Activated naive CD8-positive, alpha-beta T cell treated with anti-CD3 and anti-CD28 coated beads, Interleukin-2, amount 50 U/mL, for 24 hours (primary cell): ENCODE measurements at regions not wholly inside any gene's neighbourhood (a gene's known extent, or its start where the extent isn't known, plus 50 kb on each side); places are given as distances from the start of the nearest gene placed in this dataset.
"Not testable (repeated sequence)": the region's sequence is repeated elsewhere in the genome, so short reads cannot be mapped to it uniquely, and the experiment has no call there.

ENCODE experiments used
- ATAC-seq: fragments of 150-1000 bp; cut with Tn5 transposase; one replicate; pipeline ENCODE4 v1.10.0; 2021
- DNase-seq: peaks from one replicate; pipeline ENCODE4 v3.0.0; 2021
- H3K27ac Mint-ChIP-seq: one replicate; pipeline ENCODE4 v1.8.0; 2021; ENCODE audit warnings: mild to moderate bottlenecking, mixed read lengths
- H3K27me3 Mint-ChIP-seq: one replicate; pipeline ENCODE4 v1.8.0; 2021; ENCODE audit warnings: mixed read lengths
- H3K36me3 Mint-ChIP-seq: one replicate; pipeline ENCODE4 v1.8.0; 2021; ENCODE audit warnings: low read depth, mixed read lengths
- H3K4me1 Mint-ChIP-seq: one replicate; pipeline ENCODE4 v1.8.0; 2021; ENCODE audit warnings: mixed read lengths
- H3K4me3 Mint-ChIP-seq: one replicate; pipeline ENCODE4 v1.8.0; 2021; ENCODE audit warnings: mild to moderate bottlenecking, moderate library complexity, mixed read lengths
- H3K9me3 Mint-ChIP-seq: one replicate; pipeline ENCODE4 v1.8.0; 2021; ENCODE audit warnings: mixed read lengths

- DNase-seq = no peak
- Mint-ChIP-seq H3K4me3 (no peak overlapping the region), H3K27me3 (peaks cover 4% of the 10 kb centered on the region), H3K9me3 (no peaks in the 10 kb centered on the region), H3K4me1 (peaks cover 37% of the 10 kb centered on the region), H3K36me3 (no peaks in the 10 kb centered on the region), H3K27ac (no peak overlapping the region)
- ATAC-seq = no peak
These were observed 367.7 kb downstream of the SFMBT2 start for GRCh38 chr10:7043055-7043653.

DNA sequence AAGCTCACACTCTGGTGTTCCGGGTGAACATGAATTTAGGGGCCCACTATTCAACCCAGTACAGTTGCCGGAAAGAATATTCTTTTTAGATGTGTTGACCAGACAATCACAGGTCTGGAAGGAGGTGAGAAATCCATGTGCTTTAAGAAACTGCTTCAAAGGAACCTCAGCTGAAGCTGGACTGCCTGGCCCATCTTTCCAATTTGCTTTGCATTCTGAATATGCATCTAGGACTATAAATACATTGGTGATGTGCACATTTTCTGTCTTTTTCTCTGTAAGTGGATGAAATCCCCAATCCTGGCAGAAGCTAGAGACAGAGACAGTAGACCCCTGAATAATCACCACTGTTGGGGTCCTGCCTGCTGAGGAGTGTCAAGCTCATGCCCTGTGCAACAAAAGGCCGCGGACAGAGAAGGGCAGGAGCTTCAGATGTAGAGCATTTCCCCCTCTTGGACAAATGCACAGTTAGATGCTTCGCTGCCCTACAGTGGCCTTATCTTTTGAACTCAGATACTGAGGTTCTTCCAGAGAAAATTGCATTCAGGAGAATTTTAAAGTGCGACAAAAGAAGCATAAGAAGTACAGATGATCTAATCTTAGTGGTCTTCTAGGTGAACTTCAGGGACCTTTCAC, 368.3 kb downstream of the SFMBT2 start:
- Mint-ChIP-seq H3K36me3 (no peaks in the 10 kb centered on the region), H3K4me3 (no peak overlapping the region), H3K4me1 (peaks cover 40% of the 10 kb centered on the region), H3K27ac (no peak overlapping the region), H3K9me3 (no peaks in the 10 kb centered on the region), H3K27me3 (peaks cover 4% of the 10 kb centered on the region)
- ATAC-seq (no peak), DNase-seq (no peak)

DNA sequence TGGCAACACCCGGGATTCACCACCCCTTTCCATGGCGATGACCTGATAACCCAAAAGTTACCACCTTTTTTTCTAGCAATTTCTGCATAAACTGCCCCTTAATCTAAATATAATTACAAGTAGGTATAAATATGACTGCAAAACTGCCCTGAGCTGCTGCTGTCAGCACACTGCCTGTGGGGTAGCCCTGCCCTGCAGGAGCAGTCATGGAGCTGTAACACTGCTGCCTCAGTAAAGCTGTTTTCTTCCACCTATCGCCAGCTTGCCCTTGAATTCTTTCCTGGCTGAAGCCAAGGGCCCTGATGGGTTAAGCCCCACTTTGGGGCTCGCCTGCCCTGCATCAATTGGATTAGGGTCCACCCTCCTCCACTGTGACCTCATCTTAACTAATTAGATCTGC, 368.8 kb downstream of the SFMBT2 start:
- Mint-ChIP-seq H3K4me3 (no peak overlapping the region), H3K36me3 (no peaks in the 10 kb centered on the region)

GRCh38 chr10:7040681-7041080, 370.2 kb downstream of the SFMBT2 start:
- DNase-seq (no peak), ATAC-seq (no peak)
- H3K4me1 Mint-ChIP-seq = peaks cover 32% of the 10 kb centered on the region
- H3K36me3 Mint-ChIP-seq = no peaks in the 10 kb centered on the region
- peaks cover 4% of the 10 kb centered on the region for H3K27me3 Mint-ChIP-seq
- no peaks in the 10 kb centered on the region for H3K9me3 Mint-ChIP-seq
- no peak overlapping the region for H3K4me3 Mint-ChIP-seq
- no peak overlapping the region for H3K27ac Mint-ChIP-seq

More for the DNA sequence above, 368.8 kb downstream of the SFMBT2 start:
- Mint-ChIP-seq H3K4me1 (peaks cover 37% of the 10 kb centered on the region), H3K27me3 (peaks cover 4% of the 10 kb centered on the region), H3K27ac (no peak overlapping the region), H3K9me3 (no peaks in the 10 kb centered on the region)
- ATAC-seq = no peak
- DNase-seq = no peak

DNA sequence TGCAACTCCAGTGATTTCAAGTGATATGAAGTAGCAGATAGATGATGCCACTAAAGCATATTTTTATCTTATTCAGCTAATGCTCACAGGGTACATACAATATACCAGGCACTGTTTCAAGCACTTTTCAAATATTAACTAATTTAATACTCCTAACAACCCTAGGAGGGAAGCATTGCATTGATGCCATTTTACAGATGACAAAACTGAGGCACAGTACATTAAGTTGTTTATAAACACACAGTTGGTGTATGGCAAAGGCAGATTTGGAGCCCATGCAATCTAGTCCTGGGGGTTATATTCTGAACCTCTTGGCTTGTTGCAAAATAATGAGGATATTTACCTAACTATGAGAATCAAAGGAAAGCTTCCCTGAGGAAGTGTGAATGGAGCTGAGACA, 371.0 kb downstream of the SFMBT2 start:
- Mint-ChIP-seq H3K27me3 (peaks cover 4% of the 10 kb centered on the region), H3K4me3 (no peak overlapping the region), H3K4me1 (peaks cover 35% of the 10 kb centered on the region), H3K36me3 (no peaks in the 10 kb centered on the region), H3K27ac (no peak overlapping the region), H3K9me3 (peaks cover 6% of the 10 kb centered on the region)
- DNase-seq = no peak
- ATAC-seq = no peak

DNA sequence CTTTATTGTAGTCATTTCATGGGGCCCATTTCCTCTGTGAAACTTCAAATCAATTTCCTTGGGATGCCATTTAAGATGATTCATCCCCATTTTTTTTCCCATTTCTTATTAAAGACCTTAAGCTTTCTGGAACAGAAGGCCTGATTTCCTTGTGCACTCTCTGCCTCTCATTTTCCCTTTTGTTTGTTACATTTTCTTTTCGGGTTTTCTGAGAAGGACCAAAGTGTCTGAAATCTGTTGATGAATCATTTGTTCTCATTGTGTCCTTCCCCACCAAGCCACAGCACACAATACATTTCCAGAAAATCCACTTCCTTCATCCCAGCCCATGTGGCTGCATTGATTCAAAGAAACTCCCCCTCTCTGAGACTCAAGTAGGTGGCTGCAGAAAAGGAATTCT, 372.4 kb downstream of the SFMBT2 start:
- Mint-ChIP-seq H3K27me3 (peaks cover 4% of the 10 kb centered on the region), H3K27ac (peak overlapping the region; percentile 29), H3K4me1 (peaks cover 44% of the 10 kb centered on the region), H3K36me3 (peaks cover 3% of the 10 kb centered on the region), H3K9me3 (peaks cover 16% of the 10 kb centered on the region), H3K4me3 (no peak overlapping the region)
- ATAC-seq (no peak), DNase-seq (no peak)

DNA sequence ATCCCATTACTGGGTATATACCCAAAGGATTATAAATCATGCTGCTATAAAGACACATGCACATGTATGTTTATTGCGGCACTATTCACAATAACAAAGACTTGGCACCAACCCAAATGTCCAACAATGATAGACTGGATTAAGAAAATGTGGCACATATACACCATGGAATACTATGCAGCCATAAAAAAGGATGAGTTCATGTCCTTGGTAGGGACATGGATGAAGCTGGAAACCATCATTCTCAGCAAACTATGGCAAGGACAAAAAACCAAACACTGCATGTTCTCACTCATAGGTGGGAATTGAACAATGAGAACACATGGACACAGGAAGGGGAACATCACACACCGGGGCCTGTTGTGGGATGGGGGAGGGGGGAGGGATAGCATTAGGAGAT, 373.4 kb downstream of the SFMBT2 start:
- not testable (repeated sequence) for ATAC-seq

GRCh38 chr10:7036951-7037350, 373.9 kb downstream of the SFMBT2 start:
- Mint-ChIP-seq H3K36me3 (peaks cover 3% of the 10 kb centered on the region), H3K27ac (no peak overlapping the region), H3K27me3 (peaks cover 4% of the 10 kb centered on the region), H3K4me3 (no peak overlapping the region), H3K4me1 (peaks cover 56% of the 10 kb centered on the region), H3K9me3 (peaks cover 25% of the 10 kb centered on the region)
- DNase-seq (no peak), ATAC-seq (no peak)

More for the DNA sequence above, 373.4 kb downstream of the SFMBT2 start:
- H3K36me3 Mint-ChIP-seq, DNase-seq, H3K4me3 Mint-ChIP-seq, H3K27ac Mint-ChIP-seq, H3K27me3 Mint-ChIP-seq: not testable (repeated sequence)
- Mint-ChIP-seq H3K4me1 (peaks cover 54% of the 10 kb centered on the region), H3K9me3 (peaks cover 23% of the 10 kb centered on the region)

DNA sequence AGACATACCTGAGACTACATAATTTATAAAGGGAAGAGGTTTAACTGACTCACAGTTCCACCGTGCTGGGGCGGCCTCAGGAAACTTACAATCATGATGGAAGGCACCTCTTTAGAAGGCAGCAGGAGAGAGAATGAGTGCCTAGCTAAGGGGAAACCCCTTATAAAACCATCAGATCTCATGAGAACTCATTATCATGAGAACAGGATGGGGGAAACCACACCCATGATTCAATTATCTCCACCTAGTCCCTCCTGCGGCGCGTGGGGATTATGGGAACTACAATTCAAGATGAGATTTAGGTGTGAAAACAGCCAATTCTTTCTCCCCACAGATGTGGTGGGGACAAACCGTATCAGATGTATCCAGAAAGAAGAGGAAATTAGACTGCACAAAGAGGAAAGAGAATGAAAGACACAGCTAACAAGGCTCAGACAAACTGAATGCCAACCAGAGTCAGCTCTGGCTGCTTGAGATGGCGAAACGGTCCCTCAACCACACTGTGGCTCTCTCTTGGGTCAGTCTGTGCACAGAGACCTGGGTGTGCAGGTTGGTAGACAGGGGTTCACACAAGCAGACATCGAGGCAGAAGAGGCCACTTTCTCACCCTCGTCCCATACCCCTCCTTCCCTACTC, 375.6 kb downstream of the SFMBT2 start:
- Mint-ChIP-seq H3K9me3 (peaks cover 28% of the 10 kb centered on the region), H3K4me3 (peak overlapping the region; percentile 24), H3K27ac (peak overlapping the region; percentile 73), H3K4me1 (peaks cover 60% of the 10 kb centered on the region), H3K36me3 (peaks cover 6% of the 10 kb centered on the region), H3K27me3 (peaks cover 2% of the 10 kb centered on the region)
- peak; percentile 53 for DNase-seq
- peak; percentile 94 for ATAC-seq

DNA sequence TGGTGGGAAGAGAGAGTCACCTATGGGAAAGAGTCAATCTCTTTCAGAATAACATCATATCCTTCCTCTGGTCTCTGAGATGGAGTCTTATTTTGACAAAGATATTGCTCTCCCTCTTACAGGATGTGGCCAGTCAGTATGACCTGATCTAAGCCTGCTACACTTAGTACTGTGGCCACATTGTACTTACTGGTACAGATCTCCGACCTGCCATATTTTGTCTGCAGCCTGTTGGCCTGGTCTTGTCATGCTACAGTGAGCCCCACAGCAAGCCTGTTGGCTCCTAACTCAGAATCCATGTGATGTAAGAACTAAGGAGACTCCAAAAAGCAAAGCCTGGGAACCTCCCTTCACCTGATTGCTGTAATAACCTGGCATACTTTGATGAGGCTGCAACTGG, 377.8 kb downstream of the SFMBT2 start:
- Mint-ChIP-seq H3K4me1 (peaks cover 68% of the 10 kb centered on the region), H3K9me3 (peaks cover 38% of the 10 kb centered on the region), H3K27ac (no peak overlapping the region), H3K4me3 (no peak overlapping the region), H3K36me3 (peaks cover 10% of the 10 kb centered on the region), H3K27me3 (no peaks in the 10 kb centered on the region)
- no peak for ATAC-seq
- no peak for DNase-seq

DNA sequence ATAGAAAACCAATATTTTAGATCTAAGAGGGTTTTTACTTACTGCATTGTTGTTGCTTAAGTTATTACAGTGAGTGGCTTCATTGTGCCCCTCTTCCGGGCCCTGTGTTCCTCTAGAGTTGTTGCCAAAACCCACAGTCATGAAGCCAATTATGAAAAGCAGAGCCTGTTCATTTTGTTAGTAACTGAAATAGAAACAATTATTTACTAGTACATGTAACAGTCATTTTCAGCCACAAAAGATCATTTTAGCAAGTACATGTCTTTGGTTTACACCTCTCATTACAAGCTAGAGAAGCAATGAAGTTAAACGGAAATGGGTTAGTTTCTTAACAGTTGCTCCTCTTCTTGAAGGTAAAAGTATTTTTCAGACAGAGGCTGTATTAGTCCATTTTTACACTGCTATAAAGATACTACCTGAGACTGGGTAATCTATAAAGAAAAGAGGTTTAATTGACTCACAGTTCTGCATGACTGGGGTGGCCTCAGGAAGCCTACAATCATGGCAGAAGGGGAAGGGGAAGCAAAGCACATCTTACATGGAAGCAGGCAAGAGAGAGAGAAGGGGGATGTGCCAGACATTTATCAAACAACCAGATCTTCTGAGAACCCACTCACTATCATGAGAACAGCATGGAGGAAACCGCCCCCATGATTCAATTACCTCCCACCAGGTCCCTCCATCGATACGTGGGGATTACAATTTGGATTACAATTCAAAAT, 380.5 kb downstream of the SFMBT2 start:
- no peak for DNase-seq
- no peaks in the 10 kb centered on the region for H3K27me3 Mint-ChIP-seq
- peaks cover 10% of the 10 kb centered on the region for H3K36me3 Mint-ChIP-seq
- no peak overlapping the region for H3K4me3 Mint-ChIP-seq
- peaks cover 62% of the 10 kb centered on the region for H3K4me1 Mint-ChIP-seq
- no peak for ATAC-seq
- H3K9me3 Mint-ChIP-seq = peaks cover 36% of the 10 kb centered on the region
- H3K27ac Mint-ChIP-seq = no peak overlapping the region

DNA sequence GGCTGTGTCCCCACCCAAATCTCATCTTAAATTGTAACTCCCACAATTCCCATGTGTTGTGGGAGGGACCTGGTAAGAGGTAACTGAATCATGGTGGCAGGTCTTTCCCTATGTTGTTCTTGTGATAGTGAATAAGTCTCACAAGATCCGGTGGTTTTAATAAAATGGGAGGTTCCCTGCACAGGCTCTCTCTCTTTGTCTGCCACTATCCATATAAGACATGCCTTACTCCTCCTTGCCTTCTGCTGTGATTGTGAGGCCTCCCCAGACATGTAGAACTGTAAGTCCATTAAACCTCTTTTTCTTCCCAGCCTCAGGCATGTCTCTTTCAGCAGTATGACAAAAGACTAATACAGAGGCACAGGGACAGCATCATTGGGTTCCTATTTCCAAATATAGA, 381.2 kb downstream of the SFMBT2 start:
- peaks cover 56% of the 10 kb centered on the region for H3K4me1 Mint-ChIP-seq
- H3K27ac Mint-ChIP-seq = peak overlapping the region; percentile 15
- DNase-seq = no peak
- no peak overlapping the region for H3K4me3 Mint-ChIP-seq
- H3K9me3 Mint-ChIP-seq = peaks cover 30% of the 10 kb centered on the region
- H3K27me3 Mint-ChIP-seq = no peaks in the 10 kb centered on the region
- no peak for ATAC-seq
- peaks cover 10% of the 10 kb centered on the region for H3K36me3 Mint-ChIP-seq

GRCh38 chr10:7028809-7029166, 382.0 kb downstream of the SFMBT2 start:
- H3K27ac Mint-ChIP-seq = peak overlapping the region; percentile 74

GRCh38 chr10:7027913-7028808, 382.7 kb downstream of the SFMBT2 start:
- peak; percentile 92 for ATAC-seq
- DNase-seq = no peak
- peaks cover 42% of the 10 kb centered on the region for H3K4me1 Mint-ChIP-seq
- peaks cover 7% of the 10 kb centered on the region for H3K36me3 Mint-ChIP-seq
- H3K9me3 Mint-ChIP-seq = peaks cover 22% of the 10 kb centered on the region
- no peaks in the 10 kb centered on the region for H3K27me3 Mint-ChIP-seq
- peak overlapping the region; percentile 74 for H3K27ac Mint-ChIP-seq
- H3K4me3 Mint-ChIP-seq = peak overlapping the region; percentile 1

More at GRCh38 chr10:7028809-7029166, 382.0 kb downstream of the SFMBT2 start:
- no peak for ATAC-seq
- Mint-ChIP-seq H3K4me3 (peak overlapping the region; percentile 1), H3K36me3 (peaks cover 7% of the 10 kb centered on the region), H3K27me3 (no peaks in the 10 kb centered on the region), H3K9me3 (peaks cover 22% of the 10 kb centered on the region), H3K4me1 (peaks cover 47% of the 10 kb centered on the region)
- no peak for DNase-seq
